ENCODE measurements at regions not wholly inside any gene's neighbourhood (a gene's known extent, or its start where the extent isn't known, plus 50 kb on each side); places are given as distances from the start of the nearest gene placed in this dataset.

DNA sequence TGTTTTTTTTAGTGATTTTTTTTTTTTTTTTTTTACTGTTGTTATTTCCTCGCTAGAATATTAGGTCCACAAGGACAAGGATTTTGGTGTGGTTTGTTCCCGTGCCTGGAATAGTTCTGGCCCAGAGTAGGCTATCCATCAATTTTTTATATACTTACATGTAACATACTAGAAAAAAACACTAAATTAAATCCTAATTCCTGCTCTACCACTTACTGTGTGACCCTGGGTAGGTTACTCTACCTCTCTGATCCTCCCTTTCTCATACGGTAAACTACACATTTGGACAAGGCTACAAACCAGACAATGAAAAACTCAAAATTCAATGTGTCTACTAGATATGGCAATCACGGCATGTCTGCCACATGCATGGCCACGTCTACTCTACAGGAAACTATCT, 141.3 kb upstream of the ABCA1 start:
- Histone ChIP-seq H3K27ac (ENCODE audit: insufficient read depth, low read length, poor library complexity, severe bottlenecking) (no peak overlapping the region), H3K27me3 (replicated peaks; ENCODE audit: control insufficient read depth, insufficient read depth, low read length, poor library complexity, severe bottlenecking) (no peaks in the 10 kb centered on the region), H3K4me1 (ENCODE audit: control insufficient read depth, insufficient read depth, low read length, poor library complexity, severe bottlenecking) (no peaks in the 10 kb centered on the region), H3K9me3 (ENCODE audit: control insufficient read depth, low read length) (no peaks in the 10 kb centered on the region), H3K4me3 (ENCODE audit: insufficient read depth, low read depth, low read length, poor library complexity, severe bottlenecking) (no peak overlapping the region), H3K36me3 (ENCODE audit: control insufficient read depth, insufficient read depth, low read length) (no peaks in the 10 kb centered on the region)
- DNase-seq: no peak

DNA sequence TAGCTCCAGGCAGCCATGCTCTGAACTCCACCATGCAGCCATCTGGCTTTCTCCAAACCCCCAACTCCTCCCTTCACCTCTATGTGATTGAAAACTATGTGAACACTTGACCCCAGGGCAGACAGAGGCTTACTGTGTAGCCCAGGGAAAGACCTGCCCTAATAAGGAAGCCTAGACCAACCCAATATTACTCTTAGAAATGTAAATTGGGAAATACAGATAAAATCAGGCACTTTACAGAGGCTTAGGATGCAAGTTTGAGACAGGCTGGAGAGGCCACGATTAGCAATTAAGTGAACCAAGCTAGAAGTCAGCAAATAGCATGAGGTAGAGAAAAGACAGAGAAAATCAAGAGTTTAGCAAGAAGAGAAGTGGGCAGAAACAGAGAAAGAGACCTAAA, 141.7 kb upstream of the ABCA1 start:
- no peak overlapping the region for H3K27ac ChIP-seq (ENCODE audit: insufficient read depth, low read length, poor library complexity, severe bottlenecking)
- no peaks in the 10 kb centered on the region for H3K4me1 ChIP-seq (ENCODE audit: control insufficient read depth, insufficient read depth, low read length, poor library complexity, severe bottlenecking)
- no peaks in the 10 kb centered on the region for H3K36me3 ChIP-seq (ENCODE audit: control insufficient read depth, insufficient read depth, low read length)
- H3K9me3 ChIP-seq (ENCODE audit: control insufficient read depth, low read length): no peaks in the 10 kb centered on the region
- no peak for DNase-seq
- H3K27me3 ChIP-seq (replicated peaks; ENCODE audit: control insufficient read depth, insufficient read depth, low read length, poor library complexity, severe bottlenecking): no peaks in the 10 kb centered on the region
- H3K4me3 ChIP-seq (ENCODE audit: insufficient read depth, low read depth, low read length, poor library complexity, severe bottlenecking): no peak overlapping the region

- Histone ChIP-seq H3K36me3 (ENCODE audit: control insufficient read depth, insufficient read depth, low read length) (no peaks in the 10 kb centered on the region), H3K9me3 (ENCODE audit: control insufficient read depth, low read length) (no peaks in the 10 kb centered on the region), H3K4me3 (ENCODE audit: insufficient read depth, low read depth, low read length, poor library complexity, severe bottlenecking) (no peak overlapping the region), H3K27me3 (replicated peaks; ENCODE audit: control insufficient read depth, insufficient read depth, low read length, poor library complexity, severe bottlenecking) (no peaks in the 10 kb centered on the region), H3K27ac (ENCODE audit: insufficient read depth, low read length, poor library complexity, severe bottlenecking) (no peak overlapping the region), H3K4me1 (ENCODE audit: control insufficient read depth, insufficient read depth, low read length, poor library complexity, severe bottlenecking) (no peaks in the 10 kb centered on the region)
- no peak for DNase-seq
Measured at GRCh38 chr9:105070176-105070575, 142.2 kb upstream of the ABCA1 start.

- Histone ChIP-seq H3K36me3 (ENCODE audit: control insufficient read depth, insufficient read depth, low read length) (no peaks in the 10 kb centered on the region), H3K27ac (ENCODE audit: insufficient read depth, low read length, poor library complexity, severe bottlenecking) (no peak overlapping the region), H3K4me1 (ENCODE audit: control insufficient read depth, insufficient read depth, low read length, poor library complexity, severe bottlenecking) (no peaks in the 10 kb centered on the region), H3K9me3 (ENCODE audit: control insufficient read depth, low read length) (no peaks in the 10 kb centered on the region), H3K27me3 (replicated peaks; ENCODE audit: control insufficient read depth, insufficient read depth, low read length, poor library complexity, severe bottlenecking) (no peaks in the 10 kb centered on the region), H3K4me3 (ENCODE audit: insufficient read depth, low read depth, low read length, poor library complexity, severe bottlenecking) (no peak overlapping the region)
- no peak for DNase-seq
Measured at GRCh38 chr9:105072476-105072875, 144.5 kb upstream of the ABCA1 start.

DNA sequence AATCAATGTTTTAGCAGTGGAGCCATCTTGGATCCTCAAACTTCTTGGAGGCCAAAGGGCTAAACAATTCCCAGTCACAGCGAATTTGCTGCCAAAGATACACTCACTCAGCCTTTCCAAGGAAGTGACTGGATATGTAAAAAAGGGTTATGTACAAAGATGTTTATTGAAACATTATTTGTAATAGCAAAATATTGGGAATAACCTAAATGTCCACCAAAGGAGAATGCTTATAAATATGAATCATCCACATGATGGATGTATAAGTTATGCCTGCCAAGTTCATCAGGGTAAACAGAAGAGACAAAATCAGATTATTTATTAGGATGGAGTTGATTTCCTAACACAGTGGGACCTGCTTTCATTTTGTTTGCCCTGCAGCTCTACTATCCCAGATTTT, 145.2 kb upstream of the ABCA1 start:
- Histone ChIP-seq H3K9me3 (ENCODE audit: control insufficient read depth, low read length) (no peaks in the 10 kb centered on the region), H3K4me1 (ENCODE audit: control insufficient read depth, insufficient read depth, low read length, poor library complexity, severe bottlenecking) (no peaks in the 10 kb centered on the region), H3K27me3 (replicated peaks; ENCODE audit: control insufficient read depth, insufficient read depth, low read length, poor library complexity, severe bottlenecking) (no peaks in the 10 kb centered on the region), H3K27ac (ENCODE audit: insufficient read depth, low read length, poor library complexity, severe bottlenecking) (no peak overlapping the region), H3K4me3 (ENCODE audit: insufficient read depth, low read depth, low read length, poor library complexity, severe bottlenecking) (no peak overlapping the region), H3K36me3 (ENCODE audit: control insufficient read depth, insufficient read depth, low read length) (no peaks in the 10 kb centered on the region)
- DNase-seq: no peak

GRCh38 chr9:105074491-105074890, 146.5 kb upstream of the ABCA1 start:
- Histone ChIP-seq H3K27ac (ENCODE audit: insufficient read depth, low read length, poor library complexity, severe bottlenecking) (no peak overlapping the region), H3K4me3 (ENCODE audit: insufficient read depth, low read depth, low read length, poor library complexity, severe bottlenecking) (no peak overlapping the region), H3K4me1 (ENCODE audit: control insufficient read depth, insufficient read depth, low read length, poor library complexity, severe bottlenecking) (no peaks in the 10 kb centered on the region), H3K9me3 (ENCODE audit: control insufficient read depth, low read length) (no peaks in the 10 kb centered on the region), H3K27me3 (replicated peaks; ENCODE audit: control insufficient read depth, insufficient read depth, low read length, poor library complexity, severe bottlenecking) (no peaks in the 10 kb centered on the region), H3K36me3 (ENCODE audit: control insufficient read depth, insufficient read depth, low read length) (no peaks in the 10 kb centered on the region)
- no peak for DNase-seq

DNA sequence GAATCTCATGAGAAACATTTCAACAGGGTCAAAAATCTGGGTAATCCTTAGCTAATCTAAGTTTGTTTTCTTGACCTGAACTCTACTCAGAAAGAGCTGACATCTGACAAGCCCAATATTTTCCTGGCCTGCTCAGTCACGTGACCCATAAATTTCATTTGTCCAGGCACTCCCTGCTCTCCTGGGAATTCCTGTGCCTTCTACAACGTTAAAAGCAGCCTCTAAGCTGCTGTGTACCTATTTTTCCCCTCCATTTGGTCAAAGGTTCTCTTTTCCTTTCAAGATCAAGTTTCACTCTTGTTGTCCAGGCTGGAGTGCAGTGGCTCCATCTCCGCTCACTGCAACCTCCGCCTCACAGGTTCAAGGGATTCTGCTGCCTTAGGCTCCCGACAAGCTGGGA, 148.8 kb upstream of the ABCA1 start:
- Histone ChIP-seq H3K9me3 (ENCODE audit: control insufficient read depth, low read length) (no peaks in the 10 kb centered on the region), H3K4me3 (ENCODE audit: insufficient read depth, low read depth, low read length, poor library complexity, severe bottlenecking) (no peak overlapping the region), H3K27ac (ENCODE audit: insufficient read depth, low read length, poor library complexity, severe bottlenecking) (no peak overlapping the region), H3K36me3 (ENCODE audit: control insufficient read depth, insufficient read depth, low read length) (no peaks in the 10 kb centered on the region), H3K4me1 (ENCODE audit: control insufficient read depth, insufficient read depth, low read length, poor library complexity, severe bottlenecking) (no peaks in the 10 kb centered on the region), H3K27me3 (replicated peaks; ENCODE audit: control insufficient read depth, insufficient read depth, low read length, poor library complexity, severe bottlenecking) (no peaks in the 10 kb centered on the region)
- DNase-seq: no peak

- H3K4me3 ChIP-seq (ENCODE audit: insufficient read depth, low read depth, low read length, poor library complexity, severe bottlenecking): no peak overlapping the region
- no peak for DNase-seq
- no peaks in the 10 kb centered on the region for H3K9me3 ChIP-seq (ENCODE audit: control insufficient read depth, low read length)
- no peaks in the 10 kb centered on the region for H3K27me3 ChIP-seq (replicated peaks; ENCODE audit: control insufficient read depth, insufficient read depth, low read length, poor library complexity, severe bottlenecking)
- H3K27ac ChIP-seq (ENCODE audit: insufficient read depth, low read length, poor library complexity, severe bottlenecking): no peak overlapping the region
- no peaks in the 10 kb centered on the region for H3K4me1 ChIP-seq (ENCODE audit: control insufficient read depth, insufficient read depth, low read length, poor library complexity, severe bottlenecking)
- no peaks in the 10 kb centered on the region for H3K36me3 ChIP-seq (ENCODE audit: control insufficient read depth, insufficient read depth, low read length)
Measured at GRCh38 chr9:105079457-105079856, 151.5 kb upstream of the ABCA1 start.

- H3K27me3 ChIP-seq (replicated peaks; ENCODE audit: control insufficient read depth, insufficient read depth, low read length, poor library complexity, severe bottlenecking): no peaks in the 10 kb centered on the region
- DNase-seq: no peak
- H3K36me3 ChIP-seq (ENCODE audit: control insufficient read depth, insufficient read depth, low read length): no peaks in the 10 kb centered on the region
- no peaks in the 10 kb centered on the region for H3K4me1 ChIP-seq (ENCODE audit: control insufficient read depth, insufficient read depth, low read length, poor library complexity, severe bottlenecking)
- H3K4me3 ChIP-seq (ENCODE audit: insufficient read depth, low read depth, low read length, poor library complexity, severe bottlenecking): no peak overlapping the region
- no peaks in the 10 kb centered on the region for H3K9me3 ChIP-seq (ENCODE audit: control insufficient read depth, low read length)
- no peak overlapping the region for H3K27ac ChIP-seq (ENCODE audit: insufficient read depth, low read length, poor library complexity, severe bottlenecking)
Measured at GRCh38 chr9:105082843-105083242, 154.9 kb upstream of the ABCA1 start.

GRCh38 chr9:105083256-105083655, 155.3 kb upstream of the ABCA1 start:
- no peak overlapping the region for H3K27ac ChIP-seq (ENCODE audit: insufficient read depth, low read length, poor library complexity, severe bottlenecking)

More at GRCh38 chr9:105083256-105083655, 155.3 kb upstream of the ABCA1 start:
- Histone ChIP-seq H3K4me3 (ENCODE audit: insufficient read depth, low read depth, low read length, poor library complexity, severe bottlenecking) (no peak overlapping the region), H3K9me3 (ENCODE audit: control insufficient read depth, low read length) (no peaks in the 10 kb centered on the region), H3K4me1 (ENCODE audit: control insufficient read depth, insufficient read depth, low read length, poor library complexity, severe bottlenecking) (no peaks in the 10 kb centered on the region), H3K36me3 (ENCODE audit: control insufficient read depth, insufficient read depth, low read length) (no peaks in the 10 kb centered on the region), H3K27me3 (replicated peaks; ENCODE audit: control insufficient read depth, insufficient read depth, low read length, poor library complexity, severe bottlenecking) (no peaks in the 10 kb centered on the region)
- no peak for DNase-seq

Measured in effector memory CD4-positive, alpha-beta T cell (primary cell).